ENCODE measurements at regions not wholly inside any gene's neighbourhood (a gene's known extent, or its start where the extent isn't known, plus 50 kb on each side); places are given as distances from the start of the nearest gene placed in this dataset.

DNA sequence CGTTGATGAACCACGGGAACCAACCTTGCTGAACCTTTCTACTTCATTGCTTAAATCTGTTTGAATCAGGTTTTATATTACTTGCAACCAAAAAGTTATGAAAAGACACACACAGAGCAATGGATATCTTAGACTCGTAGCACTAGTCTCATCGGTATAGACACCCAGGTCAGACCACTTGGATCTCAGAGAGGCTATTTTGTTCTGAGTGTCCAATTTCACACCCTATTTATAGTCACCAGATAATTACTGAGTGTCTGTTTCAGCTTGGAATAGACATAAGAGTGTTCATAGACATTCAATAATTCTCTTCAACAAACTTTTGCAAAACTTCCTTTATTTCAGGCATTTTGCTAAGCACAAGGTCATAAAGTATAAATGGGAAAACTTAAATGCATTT lies 145.4 kb upstream of the EGFLAM start:
- H3K27ac ChIP-seq: no peak overlapping the region
- no peak for DNase-seq
- no peaks in the 10 kb centered on the region for H3K27me3 ChIP-seq
- H3K4me1 ChIP-seq: no peaks in the 10 kb centered on the region
- no peak overlapping the region for H3K4me3 ChIP-seq
- 81 to 93% (median 89%) methylated on average over 4 of the region's 4 CpGs for WGBS, 5 donors
- intact Hi-C loops (cut with DNase I; ENCODE audit: low total_unique reads): no loop called here
- no peak for TF ChIP-seq POLR2A (IDR thresholded peaks at IDR 0.05)
- no peaks in the 10 kb centered on the region for H3K36me3 ChIP-seq
- no peaks in the 10 kb centered on the region for H3K9me3 ChIP-seq

GRCh38 chr5:38110130-38110529 lies 148.2 kb upstream of the EGFLAM start:
- Histone ChIP-seq H3K9me3 (no peaks in the 10 kb centered on the region), H3K36me3 (no peaks in the 10 kb centered on the region)
- 73 to 85% (median 84%) methylated on average over 6 of the region's 6 CpGs for WGBS, 5 donors

DNA sequence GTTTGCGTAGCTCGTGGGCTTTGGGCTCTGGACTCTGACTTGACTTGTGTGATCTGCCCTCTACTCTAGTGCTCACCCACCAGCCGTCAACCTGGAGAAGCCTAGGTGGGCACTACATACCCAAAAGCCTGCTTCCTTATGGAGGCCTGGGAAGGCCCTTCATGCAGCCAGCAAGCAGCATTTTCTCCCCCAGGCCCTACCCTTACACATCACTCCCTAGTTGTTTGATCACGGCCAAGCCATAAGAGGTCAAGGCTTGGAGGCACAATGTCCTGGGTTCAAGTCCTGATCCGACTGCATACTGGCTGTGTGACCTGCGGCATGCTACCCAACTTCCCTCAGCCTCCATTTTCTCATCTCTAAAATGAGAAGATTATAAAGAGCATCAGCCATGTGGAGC lies 151.3 kb upstream of the EGFLAM start:
- DNase-seq: no peak
- Histone ChIP-seq H3K9me3 (no peaks in the 10 kb centered on the region), H3K27ac (no peak overlapping the region), H3K4me3 (no peak overlapping the region), H3K4me1 (no peaks in the 10 kb centered on the region), H3K36me3 (no peaks in the 10 kb centered on the region), H3K27me3 (no peaks in the 10 kb centered on the region)
- intact Hi-C loops (cut with DNase I; ENCODE audit: low total_unique reads): no loop called here
- TF ChIP-seq POLR2AphosphoS5 (IDR thresholded peaks at IDR 0.05) (no peak), EP300 (IDR thresholded peaks at IDR 0.05) (no peak), POLR2A (IDR thresholded peaks at IDR 0.05) (no peak)
- TF ChIP-seq, protein P1, sequence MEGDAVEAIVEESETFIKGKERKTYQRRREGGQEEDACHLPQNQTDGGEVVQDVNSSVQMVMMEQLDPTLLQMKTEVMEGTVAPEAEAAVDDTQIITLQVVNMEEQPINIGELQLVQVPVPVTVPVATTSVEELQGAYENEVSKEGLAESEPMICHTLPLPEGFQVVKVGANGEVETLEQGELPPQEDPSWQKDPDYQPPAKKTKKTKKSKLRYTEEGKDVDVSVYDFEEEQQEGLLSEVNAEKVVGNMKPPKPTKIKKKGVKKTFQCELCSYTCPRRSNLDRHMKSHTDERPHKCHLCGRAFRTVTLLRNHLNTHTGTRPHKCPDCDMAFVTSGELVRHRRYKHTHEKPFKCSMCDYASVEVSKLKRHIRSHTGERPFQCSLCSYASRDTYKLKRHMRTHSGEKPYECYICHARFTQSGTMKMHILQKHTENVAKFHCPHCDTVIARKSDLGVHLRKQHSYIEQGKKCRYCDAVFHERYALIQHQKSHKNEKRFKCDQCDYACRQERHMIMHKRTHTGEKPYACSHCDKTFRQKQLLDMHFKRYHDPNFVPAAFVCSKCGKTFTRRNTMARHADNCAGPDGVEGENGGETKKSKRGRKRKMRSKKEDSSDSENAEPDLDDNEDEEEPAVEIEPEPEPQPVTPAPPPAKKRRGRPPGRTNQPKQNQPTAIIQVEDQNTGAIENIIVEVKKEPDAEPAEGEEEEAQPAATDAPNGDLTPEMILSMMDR (IDR thresholded peaks at IDR 0.05): no peak
- WGBS, 5 donors: 81 to 88% (median 85%) methylated on average over 6 of the region's 6 CpGs

More at GRCh38 chr5:38110130-38110529, 148.2 kb upstream of the EGFLAM start:
- Histone ChIP-seq H3K4me3 (no peak overlapping the region), H3K27me3 (no peaks in the 10 kb centered on the region), H3K27ac (no peak overlapping the region), H3K4me1 (no peaks in the 10 kb centered on the region)
- DNase-seq: no peak
- intact Hi-C loops (cut with DNase I; ENCODE audit: low total_unique reads): no loop called here
- TF ChIP-seq, protein P1 (IDR thresholded peaks at IDR 0.05): no peak
- TF ChIP-seq POLR2AphosphoS5 (IDR thresholded peaks at IDR 0.05): no peak
- TF ChIP-seq EP300 (IDR thresholded peaks at IDR 0.05): no peak
- TF ChIP-seq POLR2A (IDR thresholded peaks at IDR 0.05): no peak

DNA sequence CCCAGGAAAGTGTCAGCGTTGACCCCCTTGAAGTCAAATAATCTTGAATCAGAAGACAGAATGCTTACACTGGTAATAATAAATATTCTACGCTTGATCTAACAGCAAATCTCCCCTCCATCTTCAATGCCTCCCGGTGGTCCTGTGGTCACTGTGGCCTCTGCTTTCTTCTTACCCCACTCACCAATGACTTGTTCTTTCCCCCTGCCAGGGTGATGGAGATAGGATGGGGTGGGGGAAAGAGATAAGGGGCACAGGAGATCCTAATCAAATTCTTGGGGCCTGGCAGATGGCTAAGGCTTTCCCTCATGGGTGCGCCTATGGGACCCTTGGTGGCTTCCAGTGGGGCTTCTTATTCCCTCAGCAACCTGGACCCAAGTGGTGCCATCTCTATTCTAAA lies 152.6 kb upstream of the EGFLAM start:
- intact Hi-C loops (cut with DNase I; ENCODE audit: low total_unique reads): no loop called here
- TF ChIP-seq, protein P1 (IDR thresholded peaks at IDR 0.05): no peak
- TF ChIP-seq EP300 (IDR thresholded peaks at IDR 0.05) (no peak), POLR2A (IDR thresholded peaks at IDR 0.05) (no peak), POLR2AphosphoS5 (IDR thresholded peaks at IDR 0.05) (no peak)
- no peaks in the 10 kb centered on the region for H3K36me3 ChIP-seq
- H3K4me1 ChIP-seq: no peaks in the 10 kb centered on the region
- H3K27ac ChIP-seq: no peak overlapping the region
- 77 to 83% (median 78%) methylated on average over 4 of the region's 4 CpGs for WGBS, 5 donors
- no peak for DNase-seq
- no peaks in the 10 kb centered on the region for H3K9me3 ChIP-seq
- no peaks in the 10 kb centered on the region for H3K27me3 ChIP-seq
- H3K4me3 ChIP-seq: no peak overlapping the region

- no peak overlapping the region for H3K4me3 ChIP-seq
- H3K4me1 ChIP-seq: no peaks in the 10 kb centered on the region
- TF ChIP-seq POLR2AphosphoS5 (IDR thresholded peaks at IDR 0.05): no peak
- TF ChIP-seq EP300 (IDR thresholded peaks at IDR 0.05): no peak
- TF ChIP-seq, protein P1 (IDR thresholded peaks at IDR 0.05): no peak
- no peak for TF ChIP-seq POLR2A (IDR thresholded peaks at IDR 0.05)
- no peaks in the 10 kb centered on the region for H3K9me3 ChIP-seq
- no peaks in the 10 kb centered on the region for H3K36me3 ChIP-seq
- no peak overlapping the region for H3K27ac ChIP-seq
- DNase-seq: no peak
- intact Hi-C loops (cut with DNase I; ENCODE audit: low total_unique reads): no loop called here
- 72 to 85% (median 77%) methylated on average over 3 of the region's 3 CpGs for WGBS, 5 donors
- H3K27me3 ChIP-seq: no peaks in the 10 kb centered on the region
Measured at GRCh38 chr5:38105231-38105570, 153.2 kb upstream of the EGFLAM start.
